ENCODE measurements at regions not wholly inside any gene's neighbourhood (a gene's known extent, or its start where the extent isn't known, plus 50 kb on each side); places are given as distances from the start of the nearest gene placed in this dataset.
"Not testable (repeated sequence)": the region's sequence is repeated elsewhere in the genome, so short reads cannot be mapped to it uniquely, and the experiment has no call there.

DNA sequence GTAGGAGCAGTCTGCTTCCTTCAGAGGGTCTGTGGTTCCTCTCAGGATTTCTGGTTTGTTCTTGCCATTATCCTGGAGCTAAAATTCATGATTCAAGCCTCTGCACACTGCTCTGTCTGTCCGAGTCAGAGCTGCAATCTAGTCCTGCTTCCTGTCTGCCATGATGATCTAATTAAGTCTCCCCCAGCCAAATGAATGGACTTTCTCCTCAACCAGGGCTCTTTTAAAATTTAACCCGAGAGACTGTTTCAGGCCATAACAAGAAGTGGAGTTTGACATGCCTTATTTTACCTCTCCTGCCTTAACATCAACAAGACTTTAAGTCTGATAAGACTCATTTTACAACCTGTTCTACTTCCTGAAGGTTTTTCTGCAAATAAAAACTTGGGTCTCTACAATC is 1009.6 kb upstream of the DDX18 start:
- TF ChIP-seq, protein P1, sequence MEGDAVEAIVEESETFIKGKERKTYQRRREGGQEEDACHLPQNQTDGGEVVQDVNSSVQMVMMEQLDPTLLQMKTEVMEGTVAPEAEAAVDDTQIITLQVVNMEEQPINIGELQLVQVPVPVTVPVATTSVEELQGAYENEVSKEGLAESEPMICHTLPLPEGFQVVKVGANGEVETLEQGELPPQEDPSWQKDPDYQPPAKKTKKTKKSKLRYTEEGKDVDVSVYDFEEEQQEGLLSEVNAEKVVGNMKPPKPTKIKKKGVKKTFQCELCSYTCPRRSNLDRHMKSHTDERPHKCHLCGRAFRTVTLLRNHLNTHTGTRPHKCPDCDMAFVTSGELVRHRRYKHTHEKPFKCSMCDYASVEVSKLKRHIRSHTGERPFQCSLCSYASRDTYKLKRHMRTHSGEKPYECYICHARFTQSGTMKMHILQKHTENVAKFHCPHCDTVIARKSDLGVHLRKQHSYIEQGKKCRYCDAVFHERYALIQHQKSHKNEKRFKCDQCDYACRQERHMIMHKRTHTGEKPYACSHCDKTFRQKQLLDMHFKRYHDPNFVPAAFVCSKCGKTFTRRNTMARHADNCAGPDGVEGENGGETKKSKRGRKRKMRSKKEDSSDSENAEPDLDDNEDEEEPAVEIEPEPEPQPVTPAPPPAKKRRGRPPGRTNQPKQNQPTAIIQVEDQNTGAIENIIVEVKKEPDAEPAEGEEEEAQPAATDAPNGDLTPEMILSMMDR (conservative IDR thresholded peaks at IDR 0.05; ENCODE audit: low read depth, low read length): no peak
- no peak overlapping the region for H3K4me3 ChIP-seq (ENCODE audit: low read length)
- no peak for DNase-seq (ENCODE audit: low read depth)

DNA sequence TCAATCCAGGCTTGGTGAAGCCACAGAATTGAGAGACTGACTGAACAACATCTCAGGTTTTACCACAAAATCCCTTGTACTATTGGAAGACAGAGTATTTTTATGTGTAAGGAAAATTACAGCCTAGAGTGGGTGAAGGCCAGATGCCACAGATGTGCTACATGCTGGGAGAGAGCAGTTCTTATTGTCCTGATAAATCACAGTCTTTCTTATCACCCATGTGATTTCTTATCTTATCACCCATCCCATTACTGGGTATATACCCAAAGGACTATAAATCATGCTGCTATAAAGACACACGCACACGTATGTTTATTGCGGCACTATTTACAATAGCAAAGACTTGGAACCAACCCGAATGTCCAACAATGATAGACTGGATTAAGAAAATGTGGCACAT is 1008.0 kb upstream of the DDX18 start:
- H3K4me3 ChIP-seq (ENCODE audit: low read length); DNase-seq (ENCODE audit: low read depth): not testable (repeated sequence)

DNA sequence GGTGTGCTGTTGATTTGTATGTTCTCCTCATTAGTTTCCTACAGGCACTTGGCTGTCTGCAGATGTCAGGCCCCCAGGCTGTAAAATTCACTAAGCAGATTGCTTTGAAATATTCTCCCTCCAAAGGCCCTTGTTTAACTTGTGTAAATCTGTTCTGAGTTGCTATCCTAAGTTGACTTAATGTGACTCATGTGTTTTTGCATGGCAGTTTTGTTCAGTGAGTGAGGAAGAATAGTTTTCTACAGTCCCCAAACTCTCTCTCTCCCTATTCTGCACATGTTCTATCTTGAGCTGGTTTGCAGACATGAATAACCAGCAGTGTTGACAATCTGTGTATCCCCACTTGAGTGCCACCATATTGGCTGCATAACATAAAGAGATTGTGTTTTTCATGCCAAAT is 1005.4 kb upstream of the DDX18 start:
- TF ChIP-seq, protein P1 (conservative IDR thresholded peaks at IDR 0.05; ENCODE audit: low read depth, low read length): no peak
- no peak overlapping the region for H3K4me3 ChIP-seq (ENCODE audit: low read length)
- no peak for DNase-seq (ENCODE audit: low read depth)

DNA sequence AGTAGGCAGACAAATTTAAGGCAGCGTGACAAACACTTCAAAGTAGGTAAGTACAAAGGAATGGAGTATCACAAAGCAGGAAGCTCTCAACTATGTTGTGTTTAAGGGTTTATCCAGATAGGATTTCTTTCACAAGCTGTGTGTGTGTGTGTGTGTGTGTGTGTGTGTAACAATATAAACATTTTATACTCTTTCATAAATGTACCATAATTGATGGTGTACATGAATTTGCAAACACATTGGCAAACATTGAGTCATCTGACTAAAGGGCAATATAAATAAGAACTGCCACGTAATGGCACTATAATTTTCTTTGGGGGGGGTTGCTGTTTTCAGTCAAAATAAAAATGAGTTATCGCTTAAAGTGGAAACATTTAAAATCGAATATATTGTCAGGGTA is 1004.4 kb upstream of the DDX18 start:
- H3K4me3 ChIP-seq (ENCODE audit: low read length): no peak overlapping the region
- TF ChIP-seq, protein P1 (conservative IDR thresholded peaks at IDR 0.05; ENCODE audit: low read depth, low read length): no peak
- DNase-seq (ENCODE audit: low read depth): no peak

DNA sequence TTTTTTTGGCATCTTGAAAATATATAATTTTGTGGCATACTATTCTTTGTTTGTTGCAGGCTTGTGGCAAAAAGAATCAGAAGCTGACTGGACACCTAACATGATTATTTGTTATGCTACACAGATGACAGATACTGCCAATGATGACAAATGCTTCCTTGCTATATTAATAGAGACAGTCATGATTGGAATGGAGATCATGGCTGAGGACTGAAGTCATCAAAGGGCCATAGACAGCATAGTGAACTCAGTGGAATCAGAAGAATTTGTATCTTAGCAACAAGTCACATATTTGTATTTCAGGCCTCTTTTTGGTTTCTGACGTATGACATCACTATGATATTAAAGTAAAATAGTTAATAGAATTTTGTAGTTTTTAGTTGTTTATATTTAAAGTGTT is 1003.8 kb upstream of the DDX18 start:
- DNase-seq (ENCODE audit: low read depth): no peak
- TF ChIP-seq, protein P1 (conservative IDR thresholded peaks at IDR 0.05; ENCODE audit: low read depth, low read length): no peak

DNA sequence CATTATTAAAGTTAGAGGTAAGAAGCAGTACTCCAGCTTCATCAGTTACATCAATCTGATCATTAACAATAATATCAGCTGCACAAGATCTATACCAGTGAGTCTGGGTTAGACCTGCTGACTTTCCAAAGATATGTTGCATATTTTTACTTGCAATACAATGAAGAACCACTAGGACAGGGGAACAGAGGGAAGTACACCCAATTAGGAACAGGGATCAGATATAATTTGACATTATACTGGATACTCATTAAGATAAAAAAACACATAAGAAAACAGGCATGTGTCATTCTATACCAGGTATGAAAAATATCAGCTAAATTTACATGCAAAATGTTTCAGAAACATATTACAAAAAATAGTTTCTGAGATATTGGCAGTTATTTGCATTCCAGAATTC is 995.1 kb upstream of the DDX18 start:
- TF ChIP-seq, protein P1 (conservative IDR thresholded peaks at IDR 0.05; ENCODE audit: low read depth, low read length): peak; percentile 36
- no peak overlapping the region for H3K4me3 ChIP-seq (ENCODE audit: low read length)
- DNase-seq (ENCODE audit: low read depth): no peak

More for the DNA sequence above, 1003.8 kb upstream of the DDX18 start:
- H3K4me3 ChIP-seq (ENCODE audit: low read length): no peak overlapping the region

DNA sequence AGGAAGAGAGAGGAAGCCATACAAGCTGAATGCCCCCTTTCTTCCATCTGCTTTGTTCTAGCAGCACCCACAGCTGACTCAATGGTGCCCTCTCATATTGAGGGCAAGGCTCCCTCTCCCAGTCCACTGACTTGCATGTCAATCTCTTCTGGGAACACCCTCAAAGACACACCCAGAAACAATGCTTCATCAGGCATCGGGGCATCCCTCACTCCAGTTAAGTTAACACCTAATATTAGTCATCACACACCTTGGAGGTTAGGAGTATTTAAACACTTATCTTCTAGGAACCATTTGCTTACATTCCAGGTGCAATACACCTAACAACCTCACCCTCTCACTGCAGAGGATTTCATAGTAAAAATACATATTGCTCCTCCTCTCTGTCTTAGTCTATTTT is 993.5 kb upstream of the DDX18 start:
- TF ChIP-seq, protein P1 (conservative IDR thresholded peaks at IDR 0.05; ENCODE audit: low read depth, low read length): no peak
- H3K4me3 ChIP-seq (ENCODE audit: low read length): no peak overlapping the region
- DNase-seq (ENCODE audit: low read depth): no peak

DNA sequence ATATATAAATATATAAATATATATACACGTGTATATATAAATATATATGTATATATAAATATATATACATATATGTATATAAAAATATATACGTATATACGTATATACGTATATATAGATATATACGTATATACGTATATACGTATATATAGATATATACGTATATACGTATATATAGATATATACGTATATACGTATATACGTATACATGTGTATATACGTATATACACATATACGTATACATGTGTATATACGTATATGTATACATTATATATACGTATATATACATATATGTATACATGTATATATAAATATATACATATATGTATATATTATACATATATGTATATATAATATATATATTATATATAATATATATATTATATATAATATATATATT is 984.9 kb upstream of the DDX18 start:
- not testable (repeated sequence) for H3K4me3 ChIP-seq (ENCODE audit: low read length); DNase-seq (ENCODE audit: low read depth)

All from retinal pigment epithelial cell (primary cell).